ENCODE measurements at regions not wholly inside any gene's neighbourhood (a gene's known extent, or its start where the extent isn't known, plus 50 kb on each side); places are given as distances from the start of the nearest gene placed in this dataset.

GRCh38 chr6:54716877-54717276, 129.7 kb upstream of the FAM83B start:
- no peaks in the 10 kb centered on the region for H3K36me3 ChIP-seq
- H3K4me3 ChIP-seq: no peak overlapping the region
- no peaks in the 10 kb centered on the region for H3K9me3 ChIP-seq
- no peaks in the 10 kb centered on the region for H3K4me1 ChIP-seq
- H3K27ac ChIP-seq: no peak overlapping the region
- no peak for TF ChIP-seq CTCF (IDR thresholded peaks at IDR 0.05)
- no peak for DNase-seq (ENCODE audit: low spot score in 2 of 2)
- no peaks in the 10 kb centered on the region for H3K27me3 ChIP-seq
- intact Hi-C loops (cut with DNase I): no loop called here

- Histone ChIP-seq H3K27me3 (no peaks in the 10 kb centered on the region), H3K9me3 (no peaks in the 10 kb centered on the region), H3K36me3 (no peaks in the 10 kb centered on the region), H3K4me3 (no peak overlapping the region), H3K4me1 (no peaks in the 10 kb centered on the region), H3K27ac (no peak overlapping the region)
- peak in 1 of 2 donors; percentile 69 for DNase-seq (ENCODE audit: low spot score in 2 of 2)
- TF ChIP-seq CTCF (IDR thresholded peaks at IDR 0.05): peak; percentile 11 to 60 (median 56)
- intact Hi-C loops (cut with DNase I): no loop called here
These were observed 128.6 kb upstream of the FAM83B start for GRCh38 chr6:54717849-54718455.

- no peak for TF ChIP-seq CTCF (IDR thresholded peaks at IDR 0.05)
- Histone ChIP-seq H3K27ac (no peak overlapping the region), H3K4me3 (no peak overlapping the region), H3K9me3 (no peaks in the 10 kb centered on the region), H3K36me3 (no peaks in the 10 kb centered on the region), H3K4me1 (no peaks in the 10 kb centered on the region), H3K27me3 (no peaks in the 10 kb centered on the region)
- intact Hi-C loops (cut with DNase I): no loop called here
- no peak for DNase-seq (ENCODE audit: low spot score in 2 of 2)
These were observed 128.0 kb upstream of the FAM83B start for GRCh38 chr6:54718541-54719023.

- intact Hi-C loops (cut with DNase I): no loop called here
- H3K27ac ChIP-seq: no peak overlapping the region
- H3K27me3 ChIP-seq: no peaks in the 10 kb centered on the region
- no peak for TF ChIP-seq CTCF (IDR thresholded peaks at IDR 0.05)
- H3K9me3 ChIP-seq: no peaks in the 10 kb centered on the region
- H3K36me3 ChIP-seq: no peaks in the 10 kb centered on the region
- no peaks in the 10 kb centered on the region for H3K4me1 ChIP-seq
- no peak overlapping the region for H3K4me3 ChIP-seq
- DNase-seq (ENCODE audit: low spot score in 2 of 2): no peak
These were observed 127.4 kb upstream of the FAM83B start for GRCh38 chr6:54719131-54719530.

GRCh38 chr6:54719633-54720032, 126.9 kb upstream of the FAM83B start:
- H3K27ac ChIP-seq: no peak overlapping the region
- intact Hi-C loops (cut with DNase I): no loop called here
- TF ChIP-seq CTCF (IDR thresholded peaks at IDR 0.05): no peak
- H3K27me3 ChIP-seq: no peaks in the 10 kb centered on the region
- H3K4me3 ChIP-seq: no peak overlapping the region
- no peaks in the 10 kb centered on the region for H3K36me3 ChIP-seq
- DNase-seq (ENCODE audit: low spot score in 2 of 2): no peak
- no peaks in the 10 kb centered on the region for H3K4me1 ChIP-seq
- no peaks in the 10 kb centered on the region for H3K9me3 ChIP-seq

- DNase-seq (ENCODE audit: low spot score in 2 of 2): no peak
- Histone ChIP-seq H3K9me3 (no peaks in the 10 kb centered on the region), H3K4me1 (no peaks in the 10 kb centered on the region), H3K4me3 (no peak overlapping the region), H3K36me3 (no peaks in the 10 kb centered on the region), H3K27ac (no peak overlapping the region), H3K27me3 (no peaks in the 10 kb centered on the region)
- intact Hi-C loops (cut with DNase I): no loop called here
- TF ChIP-seq CTCF (IDR thresholded peaks at IDR 0.05): no peak
These were observed 124.2 kb upstream of the FAM83B start for GRCh38 chr6:54722328-54722727.

All from ascending aorta (tissue), 2 donors.